OCI-LY3 (cell line): ENCODE measurements at regions not wholly inside any gene's neighbourhood (a gene's known extent, or its start where the extent isn't known, plus 50 kb on each side); places are given as distances from the start of the nearest gene placed in this dataset.

Experiments
- EZH2phosphoT487 ChIP-seq: fragments of 200-600 bp; shearing (Covaris generic); IDR thresholded peaks from 2 replicates; pipeline ENCODE4 v1.6.1; 2018; ENCODE audit warnings: antibody characterized with exemption, mixed run types, low read depth
- TF ChIP-seq, protein P1 (sequence below): fragments of 200-600, 300-600 bp; sonication (generic); IDR thresholded peaks from 2 replicates; pipeline ENCODE4 v1.5.1; 2014; ENCODE audit warnings: antibody characterized with exemption, low read length, low read depth

DNA sequence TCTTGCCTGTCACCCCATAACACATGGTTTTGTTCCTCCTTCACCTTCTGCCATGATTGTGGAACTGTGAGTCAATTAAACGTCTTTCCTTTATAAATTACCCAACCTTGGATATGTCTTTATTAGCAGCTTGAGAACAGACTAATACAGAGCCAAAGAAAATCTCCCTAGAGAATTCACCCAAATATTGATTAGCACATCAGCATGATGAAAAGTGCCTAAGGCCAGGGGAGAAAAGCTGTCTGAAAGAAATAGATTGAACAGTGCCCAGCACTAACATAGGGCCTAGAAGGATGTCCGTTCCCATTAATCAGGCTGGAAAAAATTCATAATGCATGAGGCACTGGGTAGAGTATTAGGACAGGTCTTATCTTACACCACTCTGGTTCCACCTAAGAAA is 111.9 kb upstream of the CALN1 start:
- TF ChIP-seq, protein P1, sequence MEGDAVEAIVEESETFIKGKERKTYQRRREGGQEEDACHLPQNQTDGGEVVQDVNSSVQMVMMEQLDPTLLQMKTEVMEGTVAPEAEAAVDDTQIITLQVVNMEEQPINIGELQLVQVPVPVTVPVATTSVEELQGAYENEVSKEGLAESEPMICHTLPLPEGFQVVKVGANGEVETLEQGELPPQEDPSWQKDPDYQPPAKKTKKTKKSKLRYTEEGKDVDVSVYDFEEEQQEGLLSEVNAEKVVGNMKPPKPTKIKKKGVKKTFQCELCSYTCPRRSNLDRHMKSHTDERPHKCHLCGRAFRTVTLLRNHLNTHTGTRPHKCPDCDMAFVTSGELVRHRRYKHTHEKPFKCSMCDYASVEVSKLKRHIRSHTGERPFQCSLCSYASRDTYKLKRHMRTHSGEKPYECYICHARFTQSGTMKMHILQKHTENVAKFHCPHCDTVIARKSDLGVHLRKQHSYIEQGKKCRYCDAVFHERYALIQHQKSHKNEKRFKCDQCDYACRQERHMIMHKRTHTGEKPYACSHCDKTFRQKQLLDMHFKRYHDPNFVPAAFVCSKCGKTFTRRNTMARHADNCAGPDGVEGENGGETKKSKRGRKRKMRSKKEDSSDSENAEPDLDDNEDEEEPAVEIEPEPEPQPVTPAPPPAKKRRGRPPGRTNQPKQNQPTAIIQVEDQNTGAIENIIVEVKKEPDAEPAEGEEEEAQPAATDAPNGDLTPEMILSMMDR: no peak
- no peak for TF ChIP-seq EZH2phosphoT487
